Parathyroid adenoma (tissue), 2 donors: ENCODE measurements at regions not wholly inside any gene's neighbourhood (a gene's known extent, or its start where the extent isn't known, plus 50 kb on each side); places are given as distances from the start of the nearest gene placed in this dataset.

Experiments used
- H2AFZ ChIP-seq: fragments of 300-600 bp; sonication (generic); one replicate; pipeline ENCODE4 v1.7.0; 2017; ENCODE audit warnings: antibody characterized with exemption, mild to moderate bottlenecking
- H3K27ac ChIP-seq: fragments of 300-600 bp; sonication (generic); one replicate; pipeline ENCODE4 v1.7.0; 2017
- H3K27me3 ChIP-seq: fragments of 300-600 bp; sonication (generic); one replicate; pipeline ENCODE4 v1.7.0; 2017; ENCODE audit warnings: low read length; ENCODE audit not compliant: control insufficient read depth, insufficient read depth
- H3K36me3 ChIP-seq: fragments of 300-600 bp; sonication (generic); one replicate; pipeline ENCODE4 v1.7.0; 2017; ENCODE audit warnings: low read length; ENCODE audit not compliant: control insufficient read depth, insufficient read depth
- H3K4me1 ChIP-seq: fragments of 300-600 bp; sonication (generic); one replicate; pipeline ENCODE4 v1.7.0; 2017; ENCODE audit warnings: control low read depth
- H3K4me2 ChIP-seq: fragments of 300-600 bp; sonication (generic); one replicate; pipeline ENCODE4 v1.7.0; 2017; ENCODE audit warnings: low read length
- H3K4me3 ChIP-seq: fragments of 300-600 bp; sonication (generic); one replicate; pipeline ENCODE4 v1.7.0; 2017; ENCODE audit warnings: low read depth, low read length
- H3K79me2 ChIP-seq: fragments of 300-600 bp; sonication (generic); one replicate; pipeline ENCODE4 v1.7.0; 2017; ENCODE audit warnings: control low read depth
- H3K9ac ChIP-seq: fragments of 300-600 bp; sonication (generic); one replicate; pipeline ENCODE4 v1.7.0; 2017; ENCODE audit warnings: mild to moderate bottlenecking
- H3K9me3 ChIP-seq: fragments of 300-600 bp; sonication (generic); one replicate; pipeline ENCODE4 v1.7.0; 2017; ENCODE audit warnings: low read length; ENCODE audit not compliant: control insufficient read depth
- TF ChIP-seq, protein P1 (sequence below): fragments of 300-600 bp; sonication (generic); IDR thresholded peaks from one replicate; pipeline ENCODE4 v1.7.0; 2017; ENCODE audit warnings: antibody characterized with exemption, mild to moderate bottlenecking
- donor health status: primary hyperparathyroidism.

GRCh38 chr16:59886021-59886420 is 1151.9 kb upstream of the GOT2 start:
- TF ChIP-seq, protein P1, sequence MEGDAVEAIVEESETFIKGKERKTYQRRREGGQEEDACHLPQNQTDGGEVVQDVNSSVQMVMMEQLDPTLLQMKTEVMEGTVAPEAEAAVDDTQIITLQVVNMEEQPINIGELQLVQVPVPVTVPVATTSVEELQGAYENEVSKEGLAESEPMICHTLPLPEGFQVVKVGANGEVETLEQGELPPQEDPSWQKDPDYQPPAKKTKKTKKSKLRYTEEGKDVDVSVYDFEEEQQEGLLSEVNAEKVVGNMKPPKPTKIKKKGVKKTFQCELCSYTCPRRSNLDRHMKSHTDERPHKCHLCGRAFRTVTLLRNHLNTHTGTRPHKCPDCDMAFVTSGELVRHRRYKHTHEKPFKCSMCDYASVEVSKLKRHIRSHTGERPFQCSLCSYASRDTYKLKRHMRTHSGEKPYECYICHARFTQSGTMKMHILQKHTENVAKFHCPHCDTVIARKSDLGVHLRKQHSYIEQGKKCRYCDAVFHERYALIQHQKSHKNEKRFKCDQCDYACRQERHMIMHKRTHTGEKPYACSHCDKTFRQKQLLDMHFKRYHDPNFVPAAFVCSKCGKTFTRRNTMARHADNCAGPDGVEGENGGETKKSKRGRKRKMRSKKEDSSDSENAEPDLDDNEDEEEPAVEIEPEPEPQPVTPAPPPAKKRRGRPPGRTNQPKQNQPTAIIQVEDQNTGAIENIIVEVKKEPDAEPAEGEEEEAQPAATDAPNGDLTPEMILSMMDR, result no peak
- Histone ChIP-seq H3K9me3 (no peaks in the 10 kb centered on the region), H3K36me3 (no peaks in the 10 kb centered on the region)

GRCh38 chr16:59881376-59881775 is 1147.3 kb upstream of the GOT2 start:
- Histone ChIP-seq H3K27ac (no peak overlapping the region), H3K79me2 (no peaks in the 10 kb centered on the region), H3K4me1 (no peaks in the 10 kb centered on the region), H3K36me3 (no peaks in the 10 kb centered on the region), H3K9me3 (no peaks in the 10 kb centered on the region), H3K27me3 (no peaks in the 10 kb centered on the region), H2AFZ (no peak overlapping the region), H3K4me2 (no peak overlapping the region), H3K4me3 (no peak overlapping the region), H3K9ac (no peak overlapping the region)
- TF ChIP-seq, protein P1, result no peak

More at GRCh38 chr16:59886021-59886420, 1151.9 kb upstream of the GOT2 start:
- Histone ChIP-seq H3K4me1 (no peaks in the 10 kb centered on the region), H3K79me2 (no peaks in the 10 kb centered on the region), H3K27ac (no peak overlapping the region), H3K4me2 (no peak overlapping the region), H3K9ac (no peak overlapping the region), H3K4me3 (no peak overlapping the region), H3K27me3 (no peaks in the 10 kb centered on the region), H2AFZ (no peak overlapping the region)

DNA sequence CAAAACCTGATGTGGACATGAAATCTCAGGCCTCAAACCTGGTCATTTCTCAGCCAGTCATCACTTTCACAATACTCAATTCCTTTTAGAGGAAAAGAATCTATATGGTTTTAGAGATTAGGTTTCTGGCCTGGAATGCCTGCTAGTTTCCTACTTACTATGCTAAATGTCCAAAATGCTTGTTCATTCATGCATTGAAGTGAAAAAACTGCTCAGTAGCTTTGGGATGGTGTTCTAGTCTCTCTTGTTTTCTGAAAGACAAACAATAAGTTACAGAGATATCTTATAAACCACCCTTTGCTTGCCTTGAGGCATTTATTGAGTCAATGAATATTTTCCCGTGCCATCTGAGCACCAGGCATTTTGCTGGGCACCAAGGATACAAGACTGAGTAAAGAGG is 1146.5 kb upstream of the GOT2 start:
- Histone ChIP-seq H3K27ac (no peak overlapping the region), H3K4me2 (no peak overlapping the region), H3K36me3 (no peaks in the 10 kb centered on the region), H3K9me3 (no peaks in the 10 kb centered on the region), H3K9ac (no peak overlapping the region), H3K79me2 (no peaks in the 10 kb centered on the region), H3K27me3 (no peaks in the 10 kb centered on the region), H3K4me1 (no peaks in the 10 kb centered on the region), H2AFZ (no peak overlapping the region), H3K4me3 (no peak overlapping the region)
- TF ChIP-seq, protein P1, result no peak

DNA sequence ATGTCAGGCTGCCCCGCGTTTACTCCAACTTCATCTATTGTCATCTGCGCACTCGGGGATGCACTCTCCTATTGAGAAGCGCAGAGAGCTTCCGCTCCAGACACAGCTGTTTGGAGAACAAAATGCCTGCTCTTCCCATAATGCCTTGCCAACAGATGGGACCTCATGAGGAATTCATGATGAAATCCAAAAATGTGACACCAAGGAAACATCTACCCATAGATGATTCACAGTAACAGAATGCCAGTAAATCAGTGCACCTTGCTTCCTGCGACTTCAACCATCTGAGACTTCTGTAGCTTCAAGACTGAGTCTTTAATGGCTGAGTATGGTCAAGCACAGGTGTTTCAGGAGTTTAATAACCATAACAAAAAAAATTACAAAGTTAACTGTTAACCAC is 1144.9 kb upstream of the GOT2 start:
- TF ChIP-seq, protein P1, result no peak
- Histone ChIP-seq H3K27me3 (no peaks in the 10 kb centered on the region), H3K4me2 (no peak overlapping the region), H3K4me1 (no peaks in the 10 kb centered on the region), H3K9me3 (no peaks in the 10 kb centered on the region), H3K27ac (no peak overlapping the region), H3K9ac (no peak overlapping the region), H3K4me3 (no peak overlapping the region), H2AFZ (no peak overlapping the region), H3K36me3 (no peaks in the 10 kb centered on the region), H3K79me2 (no peaks in the 10 kb centered on the region)

DNA sequence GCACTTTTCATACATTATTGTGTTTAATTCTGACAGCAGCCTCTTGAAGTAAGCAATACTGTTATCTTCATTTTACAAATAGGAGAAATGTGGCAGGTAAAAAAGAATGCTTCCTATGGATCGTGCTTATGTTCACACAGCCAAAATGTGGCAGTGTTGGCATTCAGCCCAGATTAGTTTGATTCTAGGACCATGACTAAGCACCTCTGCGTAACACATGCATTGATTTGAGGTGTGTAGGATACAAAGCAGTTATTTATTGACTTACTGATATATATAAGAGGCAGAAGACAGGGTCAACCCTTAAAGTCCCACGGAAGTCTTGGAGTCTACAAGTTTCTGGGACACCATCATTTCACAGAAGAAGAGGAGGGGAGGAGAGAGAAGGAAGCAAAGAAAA is 1144.4 kb upstream of the GOT2 start:
- H2AFZ ChIP-seq, result no peak overlapping the region
- H3K4me2 ChIP-seq, result no peak overlapping the region
- H3K9ac ChIP-seq, result no peak overlapping the region
- no peaks in the 10 kb centered on the region for H3K4me1 ChIP-seq
- no peaks in the 10 kb centered on the region for H3K36me3 ChIP-seq
- H3K4me3 ChIP-seq, result no peak overlapping the region
- TF ChIP-seq, protein P1, result no peak
- H3K79me2 ChIP-seq, result no peaks in the 10 kb centered on the region
- no peaks in the 10 kb centered on the region for H3K27me3 ChIP-seq
- H3K9me3 ChIP-seq, result no peaks in the 10 kb centered on the region
- no peak overlapping the region for H3K27ac ChIP-seq
